WERI-Rb-1 (cell line): ENCODE measurements at regions not wholly inside any gene's neighbourhood (a gene's known extent, or its start where the extent isn't known, plus 50 kb on each side); places are given as distances from the start of the nearest gene placed in this dataset.

Experiments used
- DNase-seq: peaks from one replicate; pipeline ENCODE4 v3.0.0-alpha.2; 2020
- H3K27ac ChIP-seq: fragments of 250-450 bp; sonication (Bioruptor Pico); 2 replicates; pipeline ENCODE4 v1.5.1; 2020; ENCODE audit warnings: mild to moderate bottlenecking, moderate library complexity
- H3K27me3 ChIP-seq: fragments of 250-450 bp; sonication (Bioruptor Pico); 2 replicates; pipeline ENCODE4 v1.5.1; 2021; ENCODE audit warnings: mild to moderate bottlenecking, low read depth, moderate library complexity; ENCODE audit not compliant: insufficient read depth, severe bottlenecking
- H3K36me3 ChIP-seq: fragments of 250-450 bp; sonication (Bioruptor Pico); 2 replicates; pipeline ENCODE4 v1.5.1; 2020; ENCODE audit warnings: mild to moderate bottlenecking, moderate library complexity
- H3K4me3 ChIP-seq: 2 replicates; pipeline ENCODE4 v1.5.1; 2011; ENCODE audit warnings: low read depth, mild to moderate bottlenecking, control low read depth, low read length
- H3K9me3 ChIP-seq: fragments of 250-450 bp; sonication (Bioruptor Pico); 2 replicates; pipeline ENCODE4 v1.5.1; 2021; ENCODE audit warnings: mild to moderate bottlenecking, moderate library complexity; ENCODE audit not compliant: severe bottlenecking
- TF ChIP-seq, protein P1 (sequence below): IDR thresholded peaks from 2 replicates; pipeline ENCODE4 v1.5.1; 2011; ENCODE audit warnings: low read depth, mild to moderate bottlenecking, control low read depth, inconsistent platforms, low read length

DNA sequence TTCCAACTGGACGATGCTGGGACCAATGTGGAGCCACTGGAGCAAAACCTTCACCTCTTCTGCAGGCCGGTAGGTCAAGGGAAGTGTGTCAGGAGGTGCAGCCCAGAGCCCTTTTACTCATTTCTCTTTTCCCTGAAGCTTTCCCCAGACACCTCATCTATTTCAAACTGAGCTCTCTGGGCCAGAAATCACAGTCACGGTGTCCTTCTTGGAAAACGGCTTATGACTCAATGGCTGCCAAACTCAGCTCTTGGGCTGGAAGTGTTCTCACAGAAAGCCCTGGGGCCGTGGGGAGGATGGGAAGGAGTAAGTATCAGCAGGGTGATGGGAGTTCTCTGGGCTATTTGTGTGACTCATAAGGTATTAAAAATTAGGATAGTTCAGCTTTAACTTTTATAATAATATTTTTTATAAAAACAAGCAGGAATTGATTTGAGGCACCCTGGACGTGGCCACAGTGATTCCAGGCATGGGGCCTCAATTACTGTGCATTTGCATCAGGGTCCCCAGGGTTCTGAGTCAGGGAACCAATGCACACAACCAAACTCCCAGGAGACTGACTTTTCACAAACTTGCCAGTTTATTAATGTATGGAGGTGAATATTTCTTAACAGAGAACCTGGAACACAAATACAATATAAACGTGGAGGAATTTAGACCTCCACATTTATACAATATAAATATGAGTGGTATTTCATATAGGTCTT, 187.4 kb upstream of the TMEM72 start:
- no peak overlapping the region for H3K4me3 ChIP-seq
- TF ChIP-seq, protein P1, sequence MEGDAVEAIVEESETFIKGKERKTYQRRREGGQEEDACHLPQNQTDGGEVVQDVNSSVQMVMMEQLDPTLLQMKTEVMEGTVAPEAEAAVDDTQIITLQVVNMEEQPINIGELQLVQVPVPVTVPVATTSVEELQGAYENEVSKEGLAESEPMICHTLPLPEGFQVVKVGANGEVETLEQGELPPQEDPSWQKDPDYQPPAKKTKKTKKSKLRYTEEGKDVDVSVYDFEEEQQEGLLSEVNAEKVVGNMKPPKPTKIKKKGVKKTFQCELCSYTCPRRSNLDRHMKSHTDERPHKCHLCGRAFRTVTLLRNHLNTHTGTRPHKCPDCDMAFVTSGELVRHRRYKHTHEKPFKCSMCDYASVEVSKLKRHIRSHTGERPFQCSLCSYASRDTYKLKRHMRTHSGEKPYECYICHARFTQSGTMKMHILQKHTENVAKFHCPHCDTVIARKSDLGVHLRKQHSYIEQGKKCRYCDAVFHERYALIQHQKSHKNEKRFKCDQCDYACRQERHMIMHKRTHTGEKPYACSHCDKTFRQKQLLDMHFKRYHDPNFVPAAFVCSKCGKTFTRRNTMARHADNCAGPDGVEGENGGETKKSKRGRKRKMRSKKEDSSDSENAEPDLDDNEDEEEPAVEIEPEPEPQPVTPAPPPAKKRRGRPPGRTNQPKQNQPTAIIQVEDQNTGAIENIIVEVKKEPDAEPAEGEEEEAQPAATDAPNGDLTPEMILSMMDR: no peak
- H3K36me3 ChIP-seq: no peaks in the 10 kb centered on the region
- H3K9me3 ChIP-seq: no peaks in the 10 kb centered on the region
- H3K27me3 ChIP-seq: peaks cover 45% of the 10 kb centered on the region
- no peak overlapping the region for H3K27ac ChIP-seq
- DNase-seq: no peak

- Histone ChIP-seq H3K27me3 (peaks cover 42% of the 10 kb centered on the region), H3K36me3 (no peaks in the 10 kb centered on the region), H3K4me3 (no peak overlapping the region), H3K9me3 (no peaks in the 10 kb centered on the region), H3K27ac (no peak overlapping the region)
- no peak for DNase-seq
- TF ChIP-seq, protein P1: no peak
These were observed 186.5 kb upstream of the TMEM72 start for GRCh38 chr10:44724415-44725174.

GRCh38 chr10:44725404-44725803, 185.7 kb upstream of the TMEM72 start:
- Histone ChIP-seq H3K27ac (no peak overlapping the region), H3K27me3 (peaks cover 41% of the 10 kb centered on the region), H3K9me3 (no peaks in the 10 kb centered on the region), H3K36me3 (no peaks in the 10 kb centered on the region), H3K4me3 (no peak overlapping the region)
- TF ChIP-seq, protein P1: no peak
- DNase-seq: no peak

- no peaks in the 10 kb centered on the region for H3K36me3 ChIP-seq
- H3K27me3 ChIP-seq: peaks cover 51% of the 10 kb centered on the region
- DNase-seq: no peak
- H3K27ac ChIP-seq: no peak overlapping the region
- TF ChIP-seq, protein P1: no peak
- no peaks in the 10 kb centered on the region for H3K9me3 ChIP-seq
- H3K4me3 ChIP-seq: no peak overlapping the region
These were observed 179.9 kb upstream of the TMEM72 start for GRCh38 chr10:44731283-44731682.

DNA sequence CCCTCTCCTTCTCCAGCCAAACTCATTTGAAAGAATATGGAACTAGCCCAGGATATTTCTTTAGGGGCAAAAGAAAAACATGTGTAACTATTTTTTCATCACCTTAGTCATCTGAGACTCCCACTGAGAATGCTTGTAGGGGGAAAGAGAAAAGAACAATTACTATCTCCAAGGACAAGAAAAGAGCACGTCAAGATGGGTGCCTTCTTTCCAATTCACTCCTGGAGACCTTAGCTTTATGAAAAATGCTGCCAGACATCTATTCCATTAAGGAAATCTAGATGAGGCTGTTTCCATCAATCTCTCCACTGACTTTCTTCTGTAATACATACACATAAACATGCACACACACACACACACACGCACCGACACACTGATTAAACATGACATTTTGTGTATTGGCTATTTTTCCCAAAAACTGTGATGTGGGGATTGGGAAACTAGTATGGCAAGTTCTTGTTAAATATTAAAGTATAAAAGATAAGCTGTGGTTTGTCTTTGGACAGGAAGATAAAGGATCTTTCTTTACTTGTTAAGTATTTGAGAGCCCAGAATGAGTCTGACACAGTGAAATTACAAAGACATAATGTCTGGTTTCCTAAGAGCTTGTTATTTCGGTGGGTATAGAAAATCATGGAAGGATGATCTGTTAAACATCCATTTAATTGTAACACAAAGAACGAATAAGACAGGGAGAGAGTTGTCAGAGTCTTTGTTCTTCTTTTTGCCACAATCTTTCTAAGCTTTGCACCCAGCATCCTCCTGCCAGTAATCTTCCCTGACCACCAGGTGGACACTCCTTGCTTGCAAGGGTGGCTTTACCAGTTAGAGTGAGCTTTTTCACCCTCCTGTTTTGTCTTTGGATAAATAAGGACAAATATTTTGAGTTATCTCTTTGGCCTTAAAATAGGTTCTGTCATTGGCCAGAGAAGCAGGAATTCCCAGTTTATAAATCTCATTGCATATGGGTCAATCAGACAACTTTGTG, 177.3 kb upstream of the TMEM72 start:
- TF ChIP-seq, protein P1: no peak
- Histone ChIP-seq H3K4me3 (no peak overlapping the region), H3K9me3 (no peaks in the 10 kb centered on the region), H3K36me3 (no peaks in the 10 kb centered on the region), H3K27me3 (peaks cover 65% of the 10 kb centered on the region), H3K27ac (no peak overlapping the region)
- no peak for DNase-seq
